Neural cell (in vitro differentiated cells): ENCODE measurements at regions not wholly inside any gene's neighbourhood (a gene's known extent, or its start where the extent isn't known, plus 50 kb on each side); places are given as distances from the start of the nearest gene placed in this dataset.

ENCODE experiments used
- H2AFZ ChIP-seq: fragments of 200-600, 300-800 bp; sonication (generic), shearing (Covaris generic); 2 replicates; pipeline ENCODE4 v1.6.0; 2014; ENCODE audit warnings: low read depth, mild to moderate bottlenecking, antibody characterized with exemption, low read length, moderate library complexity
- H3F3A ChIP-seq: fragments of 200-600 bp; shearing (Covaris generic); 2 replicates; pipeline ENCODE4 v1.6.1; 2016; ENCODE audit warnings: mild to moderate bottlenecking, moderate library complexity, mixed read lengths, antibody characterized with exemption, low read length; ENCODE audit not compliant: insufficient read depth, poor library complexity, severe bottlenecking
- H3K27ac ChIP-seq: fragments of 200-600, 300-800 bp; sonication (generic), shearing (Covaris generic); 2 replicates; pipeline ENCODE4 v1.5.1; 2014; ENCODE audit warnings: mild to moderate bottlenecking, low read length, moderate library complexity
- H3K27me3 ChIP-seq: fragments of 300-800, 200-600 bp; sonication (generic), shearing (Covaris generic); 2 replicates; pipeline ENCODE4 v1.6.0; 2014; ENCODE audit warnings: mild to moderate bottlenecking, low read depth, low read length, moderate library complexity; ENCODE audit not compliant: insufficient read depth
- H3K36me3 ChIP-seq: fragments of 300-800, 200-600 bp; sonication (generic), shearing (Covaris generic); 2 replicates; pipeline ENCODE4 v1.5.1; 2014; ENCODE audit warnings: mild to moderate bottlenecking, antibody characterized with exemption, low read length, moderate library complexity; ENCODE audit not compliant: insufficient read depth
- H3K4me2 ChIP-seq: fragments of 300-800, 200-600 bp; sonication (generic), shearing (Covaris generic); 2 replicates; pipeline ENCODE4 v1.6.0; 2014; ENCODE audit warnings: mild to moderate bottlenecking, low read length
- H3K4me3 ChIP-seq: fragments of 300-800, 200-600 bp; sonication (generic), shearing (Covaris generic); 2 replicates; pipeline ENCODE4 v1.5.1; 2014; ENCODE audit warnings: mild to moderate bottlenecking, low read length, moderate library complexity
- H3K79me2 ChIP-seq: fragments of 200-600 bp; shearing (Covaris generic); replicated peaks from 2 replicates; pipeline ENCODE4 v1.6.0; 2014; ENCODE audit warnings: mild to moderate bottlenecking, low read length, moderate library complexity; ENCODE audit not compliant: insufficient read depth
- H3K9ac ChIP-seq: fragments of 300-800, 200-600 bp; sonication (generic), shearing (Covaris generic); 2 replicates; pipeline ENCODE4 v1.6.1; 2016; ENCODE audit warnings: mild to moderate bottlenecking, low read length, mixed read lengths
- H3K9me2 ChIP-seq: fragments of 200-600 bp; shearing (Covaris generic); 2 replicates; pipeline ENCODE4 v1.6.1; 2016; ENCODE audit warnings: mild to moderate bottlenecking, low read length, mixed read lengths; ENCODE audit not compliant: insufficient read depth
- H3K9me3 ChIP-seq: fragments of 200-600, 300-800 bp; sonication (generic), shearing (Covaris generic); 2 replicates; pipeline ENCODE4 v1.6.1; 2016; ENCODE audit warnings: mild to moderate bottlenecking, mixed run types, low read length, moderate library complexity, mixed read lengths
- H4K20me1 ChIP-seq: fragments of 200-600 bp; shearing (Covaris generic); 2 replicates; pipeline ENCODE4 v1.6.1; 2016; ENCODE audit warnings: mild to moderate bottlenecking, mixed run types; ENCODE audit not compliant: insufficient read depth
- CTCF ChIP-seq: fragments of 450-650 bp; IDR thresholded peaks from 2 replicates; pipeline ENCODE4 v1.5.1; 2014; ENCODE audit warnings: antibody characterized with exemption, mild to moderate bottlenecking, moderate library complexity; ENCODE audit not compliant: poor library complexity, severe bottlenecking
- EP300 ChIP-seq: fragments of 450-650 bp; conservative IDR thresholded peaks from 2 replicates; pipeline ENCODE4 v1.6.1; 2014; ENCODE audit warnings: antibody characterized with exemption, mild to moderate bottlenecking, moderate library complexity; ENCODE audit not compliant: poor library complexity, severe bottlenecking
- EZH2 ChIP-seq: fragments of 200-600, 300-800 bp; shearing (Covaris generic), sonication (generic); IDR thresholded peaks from 2 replicates; pipeline ENCODE4 v1.6.1; 2014; ENCODE audit warnings: antibody characterized with exemption, low read length, borderline replicate concordance, mild to moderate bottlenecking; ENCODE audit not compliant: insufficient read depth, poor library complexity, severe bottlenecking
- MXI1 ChIP-seq: fragments of 450-650 bp; conservative IDR thresholded peaks from 2 replicates; pipeline ENCODE4 v1.6.1; 2014; ENCODE audit warnings: antibody characterized with exemption, mild to moderate bottlenecking; ENCODE audit not compliant: poor library complexity, severe bottlenecking
- POLR2AphosphoS5 ChIP-seq: IDR thresholded peaks from 2 replicates; pipeline ENCODE4 v1.6.1; 2012
- RAD21 ChIP-seq: fragments of 450-650 bp; conservative IDR thresholded peaks from 2 replicates; pipeline ENCODE4 v1.6.1; 2014; ENCODE audit warnings: antibody characterized with exemption, mild to moderate bottlenecking, moderate library complexity
- REST ChIP-seq: IDR thresholded peaks from 2 replicates; pipeline ENCODE4 v1.6.1; 2012; ENCODE audit warnings: borderline replicate concordance
- SMC3 ChIP-seq: fragments of 450-650 bp; conservative IDR thresholded peaks from 2 replicates; pipeline ENCODE4 v1.6.1; 2014; ENCODE audit warnings: antibody characterized with exemption, mild to moderate bottlenecking, moderate library complexity; ENCODE audit not compliant: poor library complexity
- TAF1 ChIP-seq: IDR thresholded peaks from 2 replicates; pipeline ENCODE4 v1.6.1; 2012; ENCODE audit warnings: low read depth

- no peaks in the 10 kb centered on the region for H3K79me2 ChIP-seq
- H3K9me3 ChIP-seq: no peaks in the 10 kb centered on the region
- H3K4me2 ChIP-seq: no peak overlapping the region
- no peaks in the 10 kb centered on the region for H3K27me3 ChIP-seq
- H3K36me3 ChIP-seq: no peaks in the 10 kb centered on the region
- H3F3A ChIP-seq: no peaks in the 10 kb centered on the region
- no peaks in the 10 kb centered on the region for H3K9me2 ChIP-seq
- H3K27ac ChIP-seq: no peak overlapping the region
- H2AFZ ChIP-seq: no peak overlapping the region
- H3K9ac ChIP-seq: no peak overlapping the region
- TF ChIP-seq TAF1: no peak
- no peak for TF ChIP-seq CTCF
- TF ChIP-seq RAD21: no peak
- TF ChIP-seq REST: no peak
- TF ChIP-seq POLR2AphosphoS5: no peak
- TF ChIP-seq EZH2: no peak
- no peak for TF ChIP-seq EP300
- no peak for TF ChIP-seq SMC3
- TF ChIP-seq MXI1: no peak
- no peaks in the 10 kb centered on the region for H4K20me1 ChIP-seq
- no peak overlapping the region for H3K4me3 ChIP-seq
Observed at GRCh38 chr5:148735301-148735835, 81.0 kb upstream of the HTR4 start.

GRCh38 chr5:148739023-148739422 is 84.7 kb upstream of the HTR4 start:
- no peaks in the 10 kb centered on the region for H4K20me1 ChIP-seq
- no peaks in the 10 kb centered on the region for H3K79me2 ChIP-seq
- H3K4me2 ChIP-seq: no peak overlapping the region
- no peaks in the 10 kb centered on the region for H3K9me2 ChIP-seq
- H3F3A ChIP-seq: no peaks in the 10 kb centered on the region
- TF ChIP-seq MXI1: no peak
- no peak for TF ChIP-seq CTCF
- no peak for TF ChIP-seq POLR2AphosphoS5
- no peak for TF ChIP-seq SMC3
- no peak for TF ChIP-seq RAD21
- no peak for TF ChIP-seq EZH2
- no peak for TF ChIP-seq REST
- no peak for TF ChIP-seq EP300
- TF ChIP-seq TAF1: no peak
- no peak overlapping the region for H3K9ac ChIP-seq
- H3K36me3 ChIP-seq: no peaks in the 10 kb centered on the region
- H2AFZ ChIP-seq: no peak overlapping the region
- H3K27ac ChIP-seq: no peak overlapping the region
- no peak overlapping the region for H3K4me3 ChIP-seq
- no peaks in the 10 kb centered on the region for H3K27me3 ChIP-seq
- H3K9me3 ChIP-seq: no peaks in the 10 kb centered on the region
